HAP-1 (cell line): ENCODE measurements at regions not wholly inside any gene's neighbourhood (a gene's known extent, or its start where the extent isn't known, plus 50 kb on each side); places are given as distances from the start of the nearest gene placed in this dataset.
A peak's percentile ranks its signal among the peaks of the same experiment; 100 is the strongest.

ENCODE experiments used
- DNase-seq, 2 experiments: peaks; one replicate each; pipeline ENCODE4 v3.0.0-alpha.2; 2016 to 2020; ENCODE audit warnings: low spot score in 2 of 2
- H3K27me3 ChIP-seq: fragments of 250-450 bp; sonication (Bioruptor Pico); 2 replicates; pipeline ENCODE4 v1.5.1; 2020; ENCODE audit warnings: low read depth, mild to moderate bottlenecking, moderate library complexity
- H3K36me3 ChIP-seq: fragments of 250-450 bp; sonication (Bioruptor Pico); replicated peaks from 2 replicates; pipeline ENCODE4 v1.5.1; 2020; ENCODE audit warnings: mild to moderate bottlenecking
- H3K4me1 ChIP-seq: fragments of 250-450 bp; sonication (Bioruptor Pico); 2 replicates; pipeline ENCODE4 v1.5.1; 2020; ENCODE audit warnings: mild to moderate bottlenecking
- H3K4me3 ChIP-seq: fragments of 250-450 bp; sonication (Bioruptor Pico); 2 replicates; pipeline ENCODE4 v1.5.1; 2020; ENCODE audit warnings: mild to moderate bottlenecking, moderate library complexity
- H3K9me3 ChIP-seq: fragments of 250-450 bp; sonication (Bioruptor Pico); 2 replicates; pipeline ENCODE4 v1.5.1; 2020; ENCODE audit warnings: mild to moderate bottlenecking, moderate library complexity
- in situ Hi-C: fragments of 300-500 bp; cut with MboI; formaldehyde crosslinking; loops from 3 replicates; pipeline ENCODE4 v1.14.3; 2020; ENCODE audit warnings: low sequenced_read_pairs, inconsistent platforms, mixed read lengths

DNA sequence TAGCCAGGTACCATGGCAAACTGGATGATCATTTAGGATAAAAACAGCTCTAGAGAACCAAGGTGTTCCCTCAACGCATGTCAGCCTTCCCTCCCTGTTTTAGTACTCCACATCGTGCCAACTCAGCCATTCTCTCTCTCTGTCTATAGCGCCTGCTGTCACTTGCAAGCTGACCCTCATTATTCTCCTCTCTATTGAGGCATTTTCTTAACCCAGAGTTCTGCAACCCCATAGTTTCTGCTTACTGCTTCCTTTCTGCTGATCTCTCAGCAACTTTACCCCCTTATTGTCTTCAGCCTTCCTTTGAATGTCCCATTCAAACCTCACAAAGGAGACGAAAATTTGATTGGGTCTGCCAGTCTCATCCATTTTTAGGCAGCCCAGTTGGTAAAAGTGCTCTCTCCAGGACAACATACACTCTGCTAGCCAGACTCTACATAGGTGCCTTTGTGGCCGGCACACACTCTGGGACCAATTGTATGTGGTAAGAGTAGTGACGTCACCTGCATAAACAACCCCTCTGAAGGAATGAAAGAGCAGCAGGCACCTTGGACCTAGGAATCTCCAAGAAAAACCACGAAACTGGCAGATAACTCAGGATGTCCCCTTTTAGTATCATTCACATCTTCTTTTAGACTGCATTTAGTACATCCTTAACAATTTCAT lies 367.2 kb upstream of the KCNH7 start:
- H3K4me1 ChIP-seq, result no peaks in the 10 kb centered on the region
- no peaks in the 10 kb centered on the region for H3K36me3 ChIP-seq
- no peaks in the 10 kb centered on the region for H3K27me3 ChIP-seq
- no peak for DNase-seq
- H3K4me3 ChIP-seq, result no peak overlapping the region
- no peaks in the 10 kb centered on the region for H3K9me3 ChIP-seq
- in situ Hi-C loops, result no loop called here

DNA sequence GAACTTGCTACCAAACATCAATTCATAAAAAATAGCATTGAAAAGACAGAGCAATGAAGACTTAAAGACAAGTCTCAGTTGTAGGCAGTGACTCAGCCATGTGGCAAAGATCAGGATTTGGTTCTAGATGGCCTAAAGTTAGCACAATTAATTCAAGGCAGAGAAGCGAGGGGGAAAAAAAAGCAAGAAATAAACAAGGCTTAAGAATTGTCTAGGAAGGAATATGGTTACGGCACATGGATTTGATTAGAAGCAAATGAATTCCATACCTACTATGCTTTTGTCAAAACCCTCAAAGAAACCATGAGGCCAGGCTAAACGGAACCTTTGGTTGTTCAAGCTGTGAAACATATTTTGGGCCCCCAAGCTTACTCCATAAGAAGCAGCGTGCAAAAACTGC lies 362.2 kb upstream of the KCNH7 start:
- Histone ChIP-seq H3K27me3 (no peaks in the 10 kb centered on the region), H3K9me3 (no peaks in the 10 kb centered on the region), H3K4me1 (no peaks in the 10 kb centered on the region), H3K4me3 (no peak overlapping the region), H3K36me3 (no peaks in the 10 kb centered on the region)
- DNase-seq, result no peak
- in situ Hi-C loops, result no loop called here

DNA sequence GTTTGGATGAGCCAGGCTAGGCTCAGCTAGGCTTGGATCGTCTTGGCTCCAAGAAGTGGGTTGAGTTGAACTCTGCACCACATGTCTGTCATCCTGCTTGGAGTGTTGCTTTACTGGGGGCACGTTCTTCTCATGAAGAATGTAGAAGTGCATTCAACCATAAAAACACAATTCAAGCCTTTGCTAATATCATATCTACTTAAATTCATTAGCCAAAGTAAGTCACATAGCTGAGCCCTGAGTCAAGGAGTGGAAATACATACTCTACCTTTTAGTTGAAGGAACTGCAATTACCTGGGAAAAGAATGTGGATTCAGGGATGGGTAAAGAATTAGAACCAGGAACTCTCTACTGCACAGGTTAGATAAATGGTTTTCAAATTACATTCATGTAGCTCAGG lies 360.4 kb upstream of the KCNH7 start:
- Histone ChIP-seq H3K27me3 (no peaks in the 10 kb centered on the region), H3K36me3 (no peaks in the 10 kb centered on the region), H3K4me3 (no peak overlapping the region), H3K9me3 (no peaks in the 10 kb centered on the region), H3K4me1 (no peaks in the 10 kb centered on the region)
- no peak for DNase-seq
- in situ Hi-C loops, result loop anchor here (25.0 kb wide), 1 partner anchor 1288 kb away; no protein-coding TSS in a partner anchor

DNA sequence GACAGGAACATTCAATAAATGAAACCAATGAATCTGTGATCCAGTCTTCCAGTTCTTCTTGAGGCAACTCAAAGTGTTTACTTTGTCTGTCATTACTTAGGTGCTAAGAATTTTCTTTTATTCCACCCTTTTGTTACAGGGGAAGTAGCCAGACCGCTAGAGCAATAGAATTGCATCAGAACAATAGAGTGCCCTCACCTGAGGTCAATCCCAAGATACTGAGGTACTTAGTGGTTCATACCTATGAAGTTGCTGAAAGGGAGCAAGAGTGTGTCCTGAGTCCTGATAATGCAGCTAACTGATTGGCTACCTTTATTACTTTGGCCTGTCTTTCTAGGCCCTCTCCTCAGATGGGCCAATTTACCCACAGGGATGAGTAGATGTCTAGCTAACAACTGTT lies 359.4 kb upstream of the KCNH7 start:
- H3K9me3 ChIP-seq, result no peaks in the 10 kb centered on the region
- in situ Hi-C loops, result loop anchor here (25.0 kb wide), 1 partner anchor 1289 kb away; no protein-coding TSS in a partner anchor
- DNase-seq, result no peak
- H3K4me3 ChIP-seq, result no peak overlapping the region
- H3K36me3 ChIP-seq, result no peaks in the 10 kb centered on the region
- no peaks in the 10 kb centered on the region for H3K27me3 ChIP-seq
- H3K4me1 ChIP-seq, result no peaks in the 10 kb centered on the region

DNA sequence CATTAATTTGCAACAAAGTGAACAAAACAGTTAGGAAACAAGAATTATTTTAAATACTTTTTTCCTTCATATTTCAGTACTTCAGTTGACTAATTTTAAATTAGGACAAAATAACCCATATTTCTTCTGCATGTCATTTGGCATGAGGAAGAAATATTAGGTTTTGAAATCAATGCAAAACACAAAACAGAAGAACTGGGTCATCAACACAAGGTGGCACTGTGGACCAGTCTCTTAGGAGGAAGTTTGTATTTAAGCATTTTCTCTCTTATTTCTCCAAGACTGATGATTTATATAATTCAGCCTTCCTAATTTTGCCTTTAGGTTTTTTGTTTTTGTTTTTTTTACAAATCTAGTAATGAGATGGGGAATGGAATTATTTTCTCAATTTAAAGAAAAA lies 352.8 kb upstream of the KCNH7 start:
- no peaks in the 10 kb centered on the region for H3K4me1 ChIP-seq
- no peaks in the 10 kb centered on the region for H3K9me3 ChIP-seq
- DNase-seq, result peak; percentile 33 to 45
- in situ Hi-C loops, result loop anchor here (25.0 kb wide), 1 partner anchor 1296 kb away; no protein-coding TSS in a partner anchor
- no peak overlapping the region for H3K4me3 ChIP-seq
- H3K36me3 ChIP-seq, result no peaks in the 10 kb centered on the region
- H3K27me3 ChIP-seq, result no peaks in the 10 kb centered on the region

DNA sequence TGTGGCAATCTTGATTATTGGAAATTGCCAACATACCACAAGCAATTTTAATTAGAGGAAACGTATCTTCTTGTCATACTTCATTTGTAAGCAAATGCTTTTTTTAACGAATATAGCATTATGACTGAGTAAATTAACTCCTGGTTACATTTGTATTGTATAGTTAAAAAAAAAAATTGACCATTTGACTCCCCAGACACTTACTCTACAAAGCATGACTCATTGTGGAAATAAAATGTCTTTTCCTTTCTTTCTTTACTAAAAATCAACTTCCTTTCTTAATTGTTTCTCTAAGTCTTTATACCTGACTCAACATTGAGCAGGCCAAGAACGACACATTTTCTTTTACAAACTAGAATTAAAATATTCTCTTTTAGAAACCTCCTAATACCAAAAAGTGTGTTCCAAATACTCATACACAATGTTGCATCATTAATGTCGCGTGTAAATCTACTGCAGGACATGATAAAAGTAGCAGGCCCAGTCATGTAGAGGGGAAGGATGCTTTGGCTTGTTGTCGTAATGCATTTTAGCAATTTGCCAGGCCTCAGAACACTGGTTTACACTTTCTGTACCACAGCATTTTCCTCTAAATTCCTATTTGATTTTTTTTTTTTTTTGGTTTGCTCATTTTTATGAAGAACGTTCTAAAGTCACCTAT lies 349.6 kb upstream of the KCNH7 start:
- no peaks in the 10 kb centered on the region; the same call in 1 of the 2 replicates for H3K27me3 ChIP-seq
- no peak for DNase-seq
- no peak overlapping the region for H3K4me3 ChIP-seq
- no peaks in the 10 kb centered on the region for H3K36me3 ChIP-seq
- H3K4me1 ChIP-seq, result no peaks in the 10 kb centered on the region
- in situ Hi-C loops, result loop anchor here (25.0 kb wide), 1 partner anchor 1299 kb away; no protein-coding TSS in a partner anchor
- no peaks in the 10 kb centered on the region for H3K9me3 ChIP-seq

DNA sequence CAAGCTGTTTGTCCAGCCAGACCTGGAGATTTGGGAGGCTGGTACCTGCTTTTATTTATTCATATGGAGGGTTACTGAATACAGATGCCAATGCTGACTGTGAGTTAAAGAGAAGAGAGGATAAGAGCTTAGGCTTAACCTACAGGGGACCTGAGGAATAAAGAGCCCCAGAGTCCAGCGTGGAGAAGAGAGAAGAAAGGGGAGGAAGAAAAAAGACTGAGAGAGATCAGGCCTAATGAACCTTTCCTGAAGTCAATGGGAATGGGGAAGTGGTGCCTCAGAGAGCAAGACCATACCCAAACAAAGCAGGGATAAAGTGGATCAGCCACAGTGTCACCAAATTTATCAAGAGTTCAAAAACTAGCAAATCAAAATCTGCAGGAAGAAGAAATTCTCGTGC lies 348.6 kb upstream of the KCNH7 start:
- no peak for DNase-seq
- no peaks in the 10 kb centered on the region for H3K9me3 ChIP-seq
- H3K4me3 ChIP-seq, result no peak overlapping the region
- H3K36me3 ChIP-seq, result no peaks in the 10 kb centered on the region
- in situ Hi-C loops, result loop anchor here (25.0 kb wide), 1 partner anchor 1300 kb away; no protein-coding TSS in a partner anchor
- no peaks in the 10 kb centered on the region for H3K4me1 ChIP-seq
- no peaks in the 10 kb centered on the region; the same call in none of the 2 replicates for H3K27me3 ChIP-seq

DNA sequence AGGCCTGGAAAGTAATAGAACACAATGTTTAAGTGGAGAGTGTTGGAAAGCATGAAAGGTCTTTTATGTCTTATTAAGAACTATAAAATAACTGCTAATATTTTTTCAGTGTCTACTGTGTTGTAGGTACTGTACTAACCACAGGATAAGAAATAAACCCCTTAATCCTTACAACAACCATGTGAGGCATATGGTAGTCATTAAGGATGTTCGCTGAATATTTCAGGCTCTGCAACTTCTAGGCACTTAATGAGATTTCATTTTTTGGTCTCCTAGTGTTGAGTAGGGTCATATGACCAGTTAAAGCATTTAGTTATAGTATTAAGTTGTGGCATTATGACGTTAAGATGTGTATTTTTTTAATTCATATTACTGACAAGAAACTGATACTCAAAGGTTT lies 346.6 kb upstream of the KCNH7 start:
- in situ Hi-C loops, result loop anchor here (25.0 kb wide), 1 partner anchor 1302 kb away; no protein-coding TSS in a partner anchor
- no peaks in the 10 kb centered on the region for H3K36me3 ChIP-seq
- no peak for DNase-seq
- H3K4me3 ChIP-seq, result no peak overlapping the region
- H3K27me3 ChIP-seq, result peaks cover 6% of the 10 kb centered on the region
- no peaks in the 10 kb centered on the region for H3K4me1 ChIP-seq
- no peaks in the 10 kb centered on the region for H3K9me3 ChIP-seq

- no peaks in the 10 kb centered on the region for H3K9me3 ChIP-seq
- no peaks in the 10 kb centered on the region for H3K36me3 ChIP-seq
- H3K27me3 ChIP-seq, result peaks cover 6% of the 10 kb centered on the region
- no peak overlapping the region for H3K4me3 ChIP-seq
- no peaks in the 10 kb centered on the region for H3K4me1 ChIP-seq
- peak in 1 of 2 experiments; percentile 35 for DNase-seq
- in situ Hi-C loops, result loop anchor here (25.0 kb wide), 1 partner anchor 1304 kb away; no protein-coding TSS in a partner anchor
Observed at GRCh38 chr2:163182764-163183354, 344.3 kb upstream of the KCNH7 start.

DNA sequence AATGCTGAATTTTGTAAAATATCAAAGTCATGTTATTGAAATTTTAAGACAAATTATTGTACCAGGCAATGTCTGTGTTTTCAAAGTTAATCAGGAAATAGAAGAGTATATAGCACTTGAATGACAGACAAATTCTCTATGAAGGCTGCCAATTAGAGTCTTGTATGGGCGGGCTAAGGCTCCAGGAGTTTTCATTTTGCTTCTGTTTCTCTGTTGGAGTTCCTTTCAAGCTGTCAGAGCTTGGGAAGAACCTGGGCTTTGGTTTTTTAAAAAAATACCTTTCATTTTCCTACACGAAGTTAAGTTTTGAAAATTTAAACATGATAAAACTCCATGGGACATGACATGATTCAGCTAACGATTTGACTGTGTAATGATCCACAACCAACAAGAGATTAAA lies 339.0 kb upstream of the KCNH7 start:
- in situ Hi-C loops, result loop anchor here (25.0 kb wide), 1 partner anchor 1310 kb away; no protein-coding TSS in a partner anchor

GRCh38 chr2:163175294-163175693 lies 336.7 kb upstream of the KCNH7 start:
- Histone ChIP-seq H3K36me3 (no peaks in the 10 kb centered on the region), H3K4me1 (peaks cover 4% of the 10 kb centered on the region), H3K4me3 (no peak overlapping the region), H3K9me3 (no peaks in the 10 kb centered on the region), H3K27me3 (peaks cover 9% of the 10 kb centered on the region)
- DNase-seq, result no peak
- in situ Hi-C loops, result loop anchor here (25.0 kb wide), 1 partner anchor 1312 kb away; no protein-coding TSS in a partner anchor

More for the DNA sequence above, 339.0 kb upstream of the KCNH7 start:
- peaks cover 14% of the 10 kb centered on the region for H3K27me3 ChIP-seq
- no peak for DNase-seq
- H3K4me1 ChIP-seq, result no peaks in the 10 kb centered on the region
- no peaks in the 10 kb centered on the region for H3K9me3 ChIP-seq
- no peaks in the 10 kb centered on the region for H3K36me3 ChIP-seq
- H3K4me3 ChIP-seq, result no peak overlapping the region

- Histone ChIP-seq H3K4me1 (peaks cover 4% of the 10 kb centered on the region), H3K9me3 (no peaks in the 10 kb centered on the region), H3K27me3 (peaks cover 10% of the 10 kb centered on the region), H3K36me3 (no peaks in the 10 kb centered on the region), H3K4me3 (no peak overlapping the region)
- in situ Hi-C loops, result no loop called here
- DNase-seq, result no peak
Observed at GRCh38 chr2:163173591-163173990, 335.0 kb upstream of the KCNH7 start.

DNA sequence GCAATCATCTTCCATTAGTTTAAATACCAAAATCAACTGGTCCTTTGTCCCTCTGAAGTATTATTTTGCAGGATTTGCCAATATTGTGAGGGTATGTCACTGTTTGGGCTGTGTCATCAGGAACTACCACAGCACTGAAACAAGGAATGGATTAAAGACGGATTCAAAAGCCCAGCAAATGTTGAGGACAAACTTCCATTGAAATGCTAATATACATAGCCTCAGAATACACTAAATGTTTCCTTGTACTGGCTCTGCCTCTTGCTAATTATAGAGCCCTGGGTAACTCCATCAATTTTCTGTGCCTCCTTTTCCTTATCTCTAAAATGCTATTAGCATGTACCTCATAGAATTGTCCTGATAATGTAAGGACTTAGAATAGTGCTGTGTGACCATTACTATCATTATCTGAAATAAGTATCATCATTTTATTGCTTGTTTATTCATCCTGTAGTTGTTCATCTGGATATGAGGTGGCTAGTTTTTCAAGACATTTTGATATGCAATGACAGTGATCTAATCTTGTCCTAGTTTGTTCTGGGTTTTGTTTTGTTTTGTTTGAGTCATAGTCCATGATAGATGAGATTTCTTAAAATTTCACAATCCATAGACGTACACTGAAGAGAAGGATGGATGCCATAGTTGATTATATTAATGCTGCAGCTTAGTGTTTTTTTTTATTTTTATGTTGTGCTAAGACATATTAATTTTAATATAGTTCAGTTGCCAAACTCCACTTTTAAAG lies 333.4 kb upstream of the KCNH7 start:
- H3K9me3 ChIP-seq, result no peaks in the 10 kb centered on the region
- DNase-seq, result peak; percentile 11 to 81
- no peak overlapping the region for H3K4me3 ChIP-seq
- H3K27me3 ChIP-seq, result peaks cover 7% of the 10 kb centered on the region
- in situ Hi-C loops, result no loop called here
- H3K4me1 ChIP-seq, result peaks cover 4% of the 10 kb centered on the region
- H3K36me3 ChIP-seq, result no peaks in the 10 kb centered on the region
